Suprapubic skin (tissue), 4 donors: ENCODE measurements at regions not wholly inside any gene's neighbourhood (a gene's known extent, or its start where the extent isn't known, plus 50 kb on each side); places are given as distances from the start of the nearest gene placed in this dataset.

Source experiments
- DNase-seq, 2 donors: peaks; one replicate each; pipeline ENCODE4 v3.0.0-alpha.2; 2019; ENCODE audit warnings: low spot score in 2 of 2
- H3K27ac ChIP-seq: fragments of 200-600 bp; sonication (generic); one replicate; pipeline ENCODE4 v1.5.1; 2019
- H3K27me3 ChIP-seq: fragments of 200-600 bp; sonication (generic); one replicate; pipeline ENCODE4 v1.5.1; 2019
- H3K36me3 ChIP-seq: fragments of 200-600 bp; sonication (generic); one replicate; pipeline ENCODE4 v1.5.1; 2019
- H3K4me1 ChIP-seq: fragments of 200-600 bp; sonication (generic); one replicate; pipeline ENCODE4 v1.5.1; 2019
- H3K4me3 ChIP-seq: fragments of 200-600 bp; sonication (generic); one replicate; pipeline ENCODE4 v1.5.1; 2019; ENCODE audit warnings: mild to moderate bottlenecking
- H3K9me3 ChIP-seq: fragments of 200-600 bp; sonication (generic); one replicate; pipeline ENCODE4 v1.5.1; 2019
- EP300 ChIP-seq: sonication (generic); formaldehyde crosslinking; IDR thresholded peaks from one replicate; pipeline ENCODE4 v1.6.1; 2017; ENCODE audit warnings: antibody characterized with exemption
- POLR2A ChIP-seq, 2 donors: fragments of 450-650 bp; IDR thresholded peaks; one replicate each; pipeline ENCODE4 v1.6.1; 2017; ENCODE audit warnings: antibody characterized with exemption in 2 of 2, mild to moderate bottlenecking in 2 of 2, moderate library complexity in 2 of 2
- POLR2AphosphoS5 ChIP-seq, 3 donors: sonication (generic); formaldehyde crosslinking; IDR thresholded peaks; one replicate each; pipeline ENCODE4 v1.6.1; 2017; ENCODE audit warnings: antibody characterized with exemption in 3 of 3
- WGBS: methylation state at CpG from one replicate; pipeline ENCODE4 v1.1.5; 2018; 5-methylcytosine and 5-hydroxymethylcytosine counted together
- TF ChIP-seq, protein P1 (sequence below), 2 donors: fragments of 200-600 bp in 1 of 2; fragments of 450-650 bp in 1 of 2; sonication (generic) in 1 of 2; IDR thresholded peaks; one replicate each; pipeline ENCODE4 v1.5.1; 2016 to 2019; ENCODE audit warnings: antibody characterized with exemption in 2 of 2, mild to moderate bottlenecking in 1 of 2, moderate library complexity in 1 of 2

- 60% methylated on average over 3 of the region's 3 CpGs for WGBS
- no peaks in the 10 kb centered on the region for H3K9me3 ChIP-seq
- H3K27me3 ChIP-seq, result no peaks in the 10 kb centered on the region
- DNase-seq, result no peak
- no peak for TF ChIP-seq POLR2A (IDR thresholded peaks at IDR 0.05)
- TF ChIP-seq, protein P1, sequence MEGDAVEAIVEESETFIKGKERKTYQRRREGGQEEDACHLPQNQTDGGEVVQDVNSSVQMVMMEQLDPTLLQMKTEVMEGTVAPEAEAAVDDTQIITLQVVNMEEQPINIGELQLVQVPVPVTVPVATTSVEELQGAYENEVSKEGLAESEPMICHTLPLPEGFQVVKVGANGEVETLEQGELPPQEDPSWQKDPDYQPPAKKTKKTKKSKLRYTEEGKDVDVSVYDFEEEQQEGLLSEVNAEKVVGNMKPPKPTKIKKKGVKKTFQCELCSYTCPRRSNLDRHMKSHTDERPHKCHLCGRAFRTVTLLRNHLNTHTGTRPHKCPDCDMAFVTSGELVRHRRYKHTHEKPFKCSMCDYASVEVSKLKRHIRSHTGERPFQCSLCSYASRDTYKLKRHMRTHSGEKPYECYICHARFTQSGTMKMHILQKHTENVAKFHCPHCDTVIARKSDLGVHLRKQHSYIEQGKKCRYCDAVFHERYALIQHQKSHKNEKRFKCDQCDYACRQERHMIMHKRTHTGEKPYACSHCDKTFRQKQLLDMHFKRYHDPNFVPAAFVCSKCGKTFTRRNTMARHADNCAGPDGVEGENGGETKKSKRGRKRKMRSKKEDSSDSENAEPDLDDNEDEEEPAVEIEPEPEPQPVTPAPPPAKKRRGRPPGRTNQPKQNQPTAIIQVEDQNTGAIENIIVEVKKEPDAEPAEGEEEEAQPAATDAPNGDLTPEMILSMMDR (IDR thresholded peaks at IDR 0.05), result no peak
- no peak for TF ChIP-seq EP300
- TF ChIP-seq POLR2AphosphoS5 (IDR thresholded peaks at IDR 0.05), result no peak
- H3K36me3 ChIP-seq, result no peaks in the 10 kb centered on the region
- peak overlapping the region; percentile 51 for H3K27ac ChIP-seq
- peaks cover 24% of the 10 kb centered on the region for H3K4me1 ChIP-seq
- H3K4me3 ChIP-seq, result no peak overlapping the region
Observed at GRCh38 chr10:91690412-91690811, 57.5 kb upstream of the PPP1R3C start.

- Histone ChIP-seq H3K4me3 (no peak overlapping the region), H3K4me1 (peaks cover 24% of the 10 kb centered on the region), H3K27me3 (no peaks in the 10 kb centered on the region), H3K27ac (peak overlapping the region; percentile 51), H3K9me3 (no peaks in the 10 kb centered on the region), H3K36me3 (no peaks in the 10 kb centered on the region)
- DNase-seq, result no peak
- TF ChIP-seq POLR2A (IDR thresholded peaks at IDR 0.05), result no peak
- WGBS, result 45% methylated on average over 2 of the region's 2 CpGs
Observed at GRCh38 chr10:91689731-91690168, 56.9 kb upstream of the PPP1R3C start.

DNA sequence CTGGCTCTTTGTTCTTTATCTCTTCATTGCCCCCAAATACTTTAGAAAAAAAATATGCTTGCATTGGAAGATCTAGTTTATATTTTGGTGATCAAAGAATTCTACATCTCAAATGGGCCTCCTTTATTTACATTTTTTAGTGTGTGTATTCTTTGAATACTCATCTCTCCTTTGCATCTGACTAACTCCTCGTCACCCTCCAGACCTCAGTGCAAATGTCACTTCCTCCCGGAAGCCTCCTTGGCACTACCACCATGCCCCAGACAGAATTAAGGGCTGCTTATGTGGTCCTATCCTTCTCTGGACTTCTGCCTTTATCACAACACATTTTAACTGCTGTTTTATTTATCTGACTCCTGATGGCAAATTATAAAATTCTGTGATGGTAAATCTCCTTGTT, 52.0 kb upstream of the PPP1R3C start:
- TF ChIP-seq, protein P1 (IDR thresholded peaks at IDR 0.05), result no peak
- TF ChIP-seq POLR2A (IDR thresholded peaks at IDR 0.05) (no peak), POLR2AphosphoS5 (IDR thresholded peaks at IDR 0.05) (no peak)
- WGBS, result 55% methylated on average over 2 of the region's 2 CpGs
- no peaks in the 10 kb centered on the region for H3K36me3 ChIP-seq
- no peak for DNase-seq
- H3K27ac ChIP-seq, result no peak overlapping the region
- no peaks in the 10 kb centered on the region for H3K27me3 ChIP-seq
- H3K4me3 ChIP-seq, result no peak overlapping the region
- no peaks in the 10 kb centered on the region for H3K9me3 ChIP-seq
- peaks cover 9% of the 10 kb centered on the region for H3K4me1 ChIP-seq

- no peak overlapping the region for H3K27ac ChIP-seq
- H3K9me3 ChIP-seq, result no peaks in the 10 kb centered on the region
- no peaks in the 10 kb centered on the region for H3K27me3 ChIP-seq
- no peaks in the 10 kb centered on the region for H3K36me3 ChIP-seq
- no peak overlapping the region for H3K4me3 ChIP-seq
- TF ChIP-seq, protein P1 (IDR thresholded peaks at IDR 0.05), result no peak
- TF ChIP-seq POLR2AphosphoS5 (IDR thresholded peaks at IDR 0.05), result no peak
- TF ChIP-seq EP300, result no peak
- no peak for TF ChIP-seq POLR2A (IDR thresholded peaks at IDR 0.05)
- WGBS, result 36% methylated on average over 5 of the region's 5 CpGs
- no peak for DNase-seq
- peaks cover 1% of the 10 kb centered on the region for H3K4me1 ChIP-seq
Observed at GRCh38 chr10:91683975-91684374, 51.1 kb upstream of the PPP1R3C start.

- no peaks in the 10 kb centered on the region for H3K4me1 ChIP-seq
- DNase-seq, result no peak
- H3K27me3 ChIP-seq, result no peaks in the 10 kb centered on the region
- no peak overlapping the region for H3K4me3 ChIP-seq
- H3K9me3 ChIP-seq, result no peaks in the 10 kb centered on the region
- 93% methylated on average over 1 of the region's 1 CpG for WGBS
- no peaks in the 10 kb centered on the region for H3K36me3 ChIP-seq
- H3K27ac ChIP-seq, result no peak overlapping the region
- TF ChIP-seq, protein P1 (IDR thresholded peaks at IDR 0.05), result no peak
- TF ChIP-seq POLR2AphosphoS5 (IDR thresholded peaks at IDR 0.05) (no peak), POLR2A (IDR thresholded peaks at IDR 0.05) (no peak)
Observed at GRCh38 chr10:91682912-91683311, 50.0 kb upstream of the PPP1R3C start.
